GM21786 (cell line): ENCODE measurements at regions not wholly inside any gene's neighbourhood (a gene's known extent, or its start where the extent isn't known, plus 50 kb on each side); places are given as distances from the start of the nearest gene placed in this dataset.

Experiments
- ATAC-seq: cut with Tn5 transposase; IDR thresholded peaks from one replicate; pipeline ENCODE4 v1.9.1; 2021; ENCODE audit not compliant: unreplicated experiment

DNA sequence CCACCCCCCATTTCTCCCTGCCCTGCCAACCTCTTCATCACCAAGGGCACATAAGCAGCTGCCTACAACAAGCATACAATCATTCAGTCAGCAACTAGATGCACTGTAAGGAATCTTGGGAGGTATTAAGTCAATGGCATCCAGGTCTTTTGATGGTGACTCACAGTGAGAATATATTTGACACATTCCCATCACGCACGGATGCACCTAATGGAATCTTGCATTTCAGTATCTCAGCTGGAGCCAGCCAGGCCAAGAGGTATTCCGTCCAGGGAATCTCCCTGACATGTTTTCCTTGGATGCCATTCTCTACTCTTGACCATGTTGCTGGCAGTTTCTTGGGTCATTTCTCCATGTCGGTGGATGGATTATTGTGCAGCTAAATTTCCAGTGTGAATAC, 73.9 kb upstream of the CAPRIN2 start:
- ATAC-seq = no peak

- no peak for ATAC-seq
Observed at GRCh38 chr12:30827101-30828066, 72.6 kb upstream of the CAPRIN2 start.

GRCh38 chr12:30826276-30826675, 71.5 kb upstream of the CAPRIN2 start:
- no peak for ATAC-seq

DNA sequence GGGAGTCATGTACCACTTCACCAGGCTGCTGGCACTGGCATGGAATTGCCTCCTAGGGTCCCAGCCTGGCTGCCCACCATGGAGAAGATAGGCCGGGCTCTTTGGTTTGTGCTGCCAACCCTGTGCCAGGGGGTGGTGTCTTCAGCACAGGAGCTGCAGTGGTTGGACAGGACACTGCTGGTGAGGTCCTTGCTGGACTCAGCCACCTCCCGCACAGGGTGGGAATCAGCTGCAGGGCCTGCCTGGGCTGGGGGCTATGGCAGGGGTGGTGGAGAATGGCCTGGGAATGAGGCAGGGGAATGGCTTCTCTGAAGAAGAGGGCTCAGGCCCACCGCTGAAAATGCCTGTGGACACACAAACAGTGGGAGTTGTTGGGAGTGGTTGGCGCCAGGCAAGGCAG, 70.6 kb upstream of the CAPRIN2 start:
- no peak for ATAC-seq

DNA sequence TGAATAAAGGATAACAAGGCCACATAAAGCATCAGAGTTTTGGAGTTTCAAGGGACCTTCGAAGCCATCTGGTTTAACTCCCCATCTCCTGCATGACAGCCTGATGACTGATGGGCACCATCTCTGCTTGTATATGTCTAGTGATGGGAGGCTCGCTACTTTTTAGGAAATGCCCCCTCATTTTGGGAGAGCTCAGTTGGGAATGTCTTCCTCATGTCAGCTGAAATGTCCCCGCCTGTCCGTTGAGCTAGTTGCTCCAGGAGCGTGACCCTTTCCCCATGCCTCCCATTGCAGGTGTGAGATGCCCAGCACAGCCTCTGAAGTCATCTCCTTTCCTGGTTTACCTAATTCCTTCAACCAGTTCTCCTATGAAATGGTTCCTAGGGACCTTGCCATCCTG, 69.6 kb upstream of the CAPRIN2 start:
- ATAC-seq = no peak

DNA sequence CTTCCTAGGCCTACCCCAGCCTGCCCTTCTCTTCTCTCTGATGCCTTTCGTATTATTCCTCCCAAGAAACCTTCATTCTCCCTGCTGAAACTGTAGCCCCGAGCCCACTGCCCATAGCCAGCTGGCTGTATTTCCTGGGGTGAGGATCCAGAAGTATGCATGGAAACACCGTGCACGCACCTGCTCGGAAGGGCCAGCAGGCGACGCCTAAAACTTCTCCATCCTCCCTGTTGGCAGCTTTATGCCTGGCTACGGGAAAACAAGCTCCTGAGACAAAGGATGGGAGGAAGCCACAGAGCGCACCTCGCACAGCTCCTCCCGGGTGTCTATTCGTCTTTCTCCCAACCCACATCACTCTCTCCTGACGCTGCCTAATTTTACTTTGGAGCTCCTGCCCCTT, 69.0 kb upstream of the CAPRIN2 start:
- ATAC-seq = no peak

GRCh38 chr12:30823156-30823699, 68.5 kb upstream of the CAPRIN2 start:
- no peak for ATAC-seq

DNA sequence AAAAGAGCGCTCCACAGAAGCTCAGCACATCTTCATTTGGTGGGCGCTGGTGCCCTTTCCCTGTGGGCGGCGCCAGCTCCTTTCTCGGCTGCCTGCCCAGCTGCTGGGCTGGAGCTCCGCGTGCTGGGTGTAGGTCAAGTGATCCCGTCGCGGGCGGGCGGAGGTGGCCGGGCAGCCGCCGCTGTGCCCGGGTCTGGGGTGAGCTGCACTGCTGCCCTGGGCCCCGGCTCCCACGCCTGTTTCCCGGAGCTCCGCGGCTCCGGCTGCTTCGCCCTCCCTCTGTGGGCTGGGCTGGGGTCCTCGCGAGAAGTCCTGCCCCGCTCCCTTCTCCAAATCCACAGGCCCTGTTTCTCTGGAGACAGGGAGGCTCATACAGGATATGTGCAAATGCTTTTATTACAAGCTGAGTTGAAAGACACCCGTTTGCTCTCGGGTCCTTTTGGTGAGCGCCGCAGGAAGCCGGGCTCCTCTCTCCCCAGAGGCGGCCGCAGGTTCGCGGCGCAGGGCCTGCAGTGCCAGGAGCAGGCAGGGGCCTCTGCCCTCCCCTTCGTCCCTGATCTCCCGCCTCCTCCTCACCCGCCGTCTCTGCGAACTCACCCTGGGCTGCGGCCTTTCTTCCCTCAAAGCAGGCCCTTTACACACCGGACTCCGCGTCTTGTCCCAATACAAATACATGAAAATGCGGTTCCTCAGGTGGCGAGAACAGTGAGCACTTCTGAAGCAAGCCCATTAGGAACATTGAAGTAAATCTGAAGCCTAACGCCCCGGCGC, 67.8 kb upstream of the CAPRIN2 start:
- ATAC-seq = no peak

- no peak for ATAC-seq
Observed at GRCh38 chr12:30820406-30820946, 65.7 kb upstream of the CAPRIN2 start.

DNA sequence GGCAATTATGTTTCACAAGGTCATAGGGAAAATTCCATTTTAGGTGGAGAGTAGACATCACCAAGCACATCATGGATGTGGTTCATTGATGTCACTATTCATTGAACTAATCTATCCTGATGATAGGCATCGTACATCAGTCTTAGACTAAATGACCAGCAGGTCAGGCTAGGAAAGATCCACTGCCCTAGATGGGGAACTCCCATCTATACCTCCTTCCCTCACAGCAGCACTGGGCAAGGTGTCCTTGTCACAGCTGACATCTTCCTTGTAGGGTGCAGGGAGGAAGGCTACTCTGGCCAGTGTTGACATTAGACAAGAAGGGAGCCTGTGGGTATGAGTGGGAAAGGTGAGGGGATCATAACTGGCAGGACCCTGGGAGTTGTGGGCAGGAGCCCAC, 63.8 kb upstream of the CAPRIN2 start:
- ATAC-seq = no peak

DNA sequence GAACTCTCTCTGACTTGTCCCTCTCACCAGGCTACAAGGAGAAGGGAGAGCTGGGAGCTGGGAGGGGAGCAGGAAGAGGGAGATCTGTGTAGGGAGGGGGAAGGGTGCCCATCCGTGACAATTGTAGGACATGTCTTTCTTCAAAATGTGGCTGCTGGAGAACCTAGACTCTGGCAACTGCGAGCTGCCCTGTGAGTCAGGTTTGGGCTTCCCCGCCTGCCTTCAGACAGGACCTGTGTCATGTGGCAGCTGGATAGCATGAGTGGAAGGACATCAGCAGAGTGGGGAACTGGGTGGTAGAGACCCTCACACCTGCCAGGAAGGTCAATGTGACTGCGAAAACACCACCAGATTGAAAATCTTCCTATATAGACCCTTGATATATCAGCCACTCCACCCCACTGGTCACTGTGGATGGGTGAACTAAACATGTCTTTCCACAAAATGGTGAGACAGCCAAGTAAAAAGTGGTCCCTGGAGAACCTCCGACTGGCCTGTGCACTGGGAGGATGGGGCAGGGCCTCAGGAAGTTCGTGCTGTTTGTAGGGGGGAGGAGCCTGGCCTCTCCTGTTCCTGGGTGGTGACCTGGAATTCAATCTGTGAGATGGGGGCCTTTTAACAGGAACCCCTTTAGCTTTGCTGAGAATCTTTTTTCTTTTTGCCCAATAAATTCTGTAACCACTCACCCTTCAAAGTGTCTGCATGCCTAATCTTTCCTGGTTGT, 62.2 kb upstream of the CAPRIN2 start:
- ATAC-seq = no peak

DNA sequence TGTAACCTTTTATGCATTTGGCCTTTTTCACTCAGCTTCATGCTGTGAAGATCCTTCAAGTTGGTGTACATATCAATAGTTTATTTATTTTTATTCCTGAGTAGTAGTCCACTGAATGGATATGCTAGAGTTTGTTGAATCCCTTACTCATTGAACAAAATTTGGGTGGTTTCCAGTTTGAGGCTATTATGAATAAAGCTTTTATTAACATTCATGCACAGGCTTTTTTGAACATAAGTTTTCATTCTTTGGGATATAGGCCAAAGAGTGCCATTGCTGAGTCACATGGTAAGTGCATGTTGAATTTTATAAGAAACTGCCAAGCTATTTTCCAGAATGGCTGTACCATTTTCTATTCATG, 59.5 kb upstream of the CAPRIN2 start:
- no peak for ATAC-seq

DNA sequence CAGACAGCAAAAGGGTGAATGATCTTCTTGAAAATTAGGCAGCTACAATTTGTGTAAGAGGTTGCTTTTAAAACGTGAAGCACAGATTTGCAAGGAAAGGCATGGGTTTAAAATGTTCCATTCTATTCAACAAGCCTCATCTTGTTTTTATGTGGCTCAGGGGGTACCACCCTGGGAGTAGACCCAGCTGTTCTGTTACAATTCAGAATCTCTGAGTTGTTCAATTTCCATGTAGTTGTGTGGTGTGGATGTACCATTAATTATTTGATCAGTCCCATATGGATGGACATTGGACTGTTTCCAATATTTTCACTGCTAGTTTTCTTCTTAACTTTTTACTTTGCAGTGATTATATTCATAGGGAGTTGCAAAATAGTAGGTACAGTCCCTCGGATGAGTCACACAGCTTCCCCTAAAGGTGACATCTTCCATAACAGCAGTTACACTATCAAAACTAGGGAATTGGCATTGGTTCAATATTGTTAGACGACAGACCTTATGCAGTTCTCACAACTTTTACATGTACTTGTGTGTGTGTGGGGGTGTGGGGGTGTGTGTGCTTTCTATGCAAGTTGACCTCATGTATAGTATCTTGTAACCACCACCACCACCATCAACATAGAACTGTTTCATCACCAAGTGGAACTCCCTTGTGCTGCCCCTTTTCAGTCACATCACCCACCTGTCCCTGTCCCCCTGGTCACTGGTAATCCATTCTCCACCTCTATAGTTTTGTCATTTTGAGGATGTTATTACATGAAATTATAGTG, 59.0 kb upstream of the CAPRIN2 start:
- ATAC-seq = no peak

GRCh38 chr12:30811966-30812365, 57.2 kb upstream of the CAPRIN2 start:
- no peak for ATAC-seq

- no peak for ATAC-seq
Observed at GRCh38 chr12:30810918-30811317, 56.2 kb upstream of the CAPRIN2 start.

DNA sequence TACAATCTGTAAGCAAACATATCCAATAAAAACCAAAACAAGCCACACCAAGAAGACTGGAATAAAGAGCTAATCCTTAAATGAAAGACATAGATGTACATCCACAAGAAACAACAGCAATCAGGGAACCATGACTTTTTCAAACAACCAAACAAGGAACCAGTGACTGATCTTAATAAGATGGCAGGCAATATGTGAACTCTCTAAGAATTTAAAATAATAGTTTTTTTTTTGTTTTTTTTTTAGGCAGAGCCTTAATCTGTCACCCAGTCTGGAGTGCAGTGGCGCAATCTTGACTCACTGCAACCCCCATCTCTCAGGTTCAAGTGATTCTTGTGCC, 52.9 kb upstream of the CAPRIN2 start:
- no peak for ATAC-seq

- ATAC-seq = peak; percentile 61
Observed at GRCh38 chr12:30806989-30807694, 52.4 kb upstream of the CAPRIN2 start.

GRCh38 chr12:30805959-30806358, 51.2 kb upstream of the CAPRIN2 start:
- ATAC-seq = no peak
